SU-DHL-6 (cell line): ENCODE measurements at regions not wholly inside any gene's neighbourhood (a gene's known extent, or its start where the extent isn't known, plus 50 kb on each side); places are given as distances from the start of the nearest gene placed in this dataset.

Experiments
- EZH2phosphoT487 ChIP-seq: fragments of 200-600 bp; sonication (generic), shearing (Covaris generic); conservative IDR thresholded peaks from 2 replicates; pipeline ENCODE4 v1.6.1; 2018; ENCODE audit warnings: mild to moderate bottlenecking, antibody characterized with exemption, low read length, moderate library complexity, mixed read lengths
- TF ChIP-seq, protein P1 (sequence below): fragments of 200-600 bp; sonication (generic); IDR thresholded peaks from one replicate; pipeline ENCODE4 v1.5.1; 2017; ENCODE audit warnings: antibody characterized with exemption, mild to moderate bottlenecking, low read length, moderate library complexity; ENCODE audit not compliant: insufficient read depth, poor library complexity, severe bottlenecking

DNA sequence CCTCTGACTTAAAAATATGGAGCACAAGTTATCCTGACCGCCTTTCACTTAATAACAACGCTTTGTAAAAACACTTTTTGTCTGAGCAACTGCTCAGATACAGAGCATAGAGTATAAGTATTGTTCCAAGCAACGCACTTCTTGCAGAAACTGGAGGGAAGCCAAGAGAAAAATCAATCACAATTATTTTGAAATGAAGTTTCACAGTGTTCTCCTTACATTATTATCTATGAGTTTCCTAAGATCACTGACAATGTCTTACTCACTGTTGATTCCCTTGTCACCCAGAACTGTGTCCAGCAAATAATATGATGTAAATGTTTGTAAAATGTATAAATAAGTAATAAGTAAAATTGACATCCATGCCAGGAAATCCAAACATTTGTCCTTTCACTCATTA, 184.6 kb upstream of the GPR149 start:
- TF ChIP-seq, protein P1, sequence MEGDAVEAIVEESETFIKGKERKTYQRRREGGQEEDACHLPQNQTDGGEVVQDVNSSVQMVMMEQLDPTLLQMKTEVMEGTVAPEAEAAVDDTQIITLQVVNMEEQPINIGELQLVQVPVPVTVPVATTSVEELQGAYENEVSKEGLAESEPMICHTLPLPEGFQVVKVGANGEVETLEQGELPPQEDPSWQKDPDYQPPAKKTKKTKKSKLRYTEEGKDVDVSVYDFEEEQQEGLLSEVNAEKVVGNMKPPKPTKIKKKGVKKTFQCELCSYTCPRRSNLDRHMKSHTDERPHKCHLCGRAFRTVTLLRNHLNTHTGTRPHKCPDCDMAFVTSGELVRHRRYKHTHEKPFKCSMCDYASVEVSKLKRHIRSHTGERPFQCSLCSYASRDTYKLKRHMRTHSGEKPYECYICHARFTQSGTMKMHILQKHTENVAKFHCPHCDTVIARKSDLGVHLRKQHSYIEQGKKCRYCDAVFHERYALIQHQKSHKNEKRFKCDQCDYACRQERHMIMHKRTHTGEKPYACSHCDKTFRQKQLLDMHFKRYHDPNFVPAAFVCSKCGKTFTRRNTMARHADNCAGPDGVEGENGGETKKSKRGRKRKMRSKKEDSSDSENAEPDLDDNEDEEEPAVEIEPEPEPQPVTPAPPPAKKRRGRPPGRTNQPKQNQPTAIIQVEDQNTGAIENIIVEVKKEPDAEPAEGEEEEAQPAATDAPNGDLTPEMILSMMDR: no peak
- no peak for TF ChIP-seq EZH2phosphoT487
